Psoas muscle (tissue), 7 donors: ENCODE measurements at regions not wholly inside any gene's neighbourhood (a gene's known extent, or its start where the extent isn't known, plus 50 kb on each side); places are given as distances from the start of the nearest gene placed in this dataset.
"Not testable (repeated sequence)": the region's sequence is repeated elsewhere in the genome, so short reads cannot be mapped to it uniquely, and the experiment has no call there.

Experiments
- ATAC-seq, 4 donors: fragments of 200-7000 bp; cut with Tn5 transposase; one replicate each; pipeline ENCODE4 v1.9.1; 2020; ENCODE audit warnings: moderate library complexity in 3 of 4, mild to moderate bottlenecking in 2 of 4
- DNase-seq, 2 donors: peaks; one replicate each; pipeline ENCODE4 v3.0.0-alpha.2; 2020
- H3K27ac ChIP-seq: fragments of 200-600 bp; one replicate; pipeline ENCODE4 v1.8.0; 2022
- H3K27me3 ChIP-seq, 3 donors: fragments of 200-600 bp in 1 of 3; one replicate each; pipeline versions ENCODE4 v1.6.1 to v1.8.0; 2013 to 2022; ENCODE audit warnings: low read length in 2 of 3, mild to moderate bottlenecking in 2 of 3, moderate library complexity in 1 of 3; ENCODE audit not compliant: insufficient read depth in 3 of 3
- H3K36me3 ChIP-seq, 2 donors: fragments of 200-600 bp in 1 of 2; one replicate each; pipeline versions ENCODE4 v1.6.1 to v1.8.0; 2013 to 2022; ENCODE audit warnings: low read depth in 1 of 2, mild to moderate bottlenecking in 1 of 2, moderate library complexity in 1 of 2; ENCODE audit not compliant: insufficient read depth in 1 of 2
- H3K4me1 ChIP-seq: fragments of 200-600 bp; one replicate; pipeline ENCODE4 v1.8.0; 2022
- H3K4me3 ChIP-seq: fragments of 200-600 bp; one replicate; pipeline ENCODE4 v1.8.0; 2022; ENCODE audit warnings: mild to moderate bottlenecking
- H3K9me3 ChIP-seq: fragments of 200-600 bp; one replicate; pipeline ENCODE4 v1.8.0; 2022
- CTCF ChIP-seq: fragments of 200-600 bp; IDR thresholded peaks from one replicate; pipeline ENCODE4 v1.8.0; 2022; ENCODE audit warnings: antibody characterized with exemption
- WGBS, 3 donors: extraction: QIAGEN DNeasy Blood & Tissue Kit; methylation state at CpG; one replicate each; pipeline versions ENCODE4 v1.1.6 to v1.1.7; 2013; 5-methylcytosine and 5-hydroxymethylcytosine counted together
- intact Hi-C, 2 donors: fragments of 100-400 bp; cut with DNase I; formaldehyde crosslinking; loops; one replicate each; pipeline versions ENCODE4 v1.11.0 to v1.14.2; 2022
- donor health status: healthy with polysubstance abuse.
- donor health status: DM: no; HTN: no; CAD: no; lungs with moderate emphysema.
- donor health status: Bipolar disorder and iron deficiency.
- donor health status: healthy.
- donor health status: DM: yes; HTN: yes; CAD: no.
- donor health status: DM: no; HTN: no; CAD: no.
- donor health status: DM: yes; HTN: yes; CAD: no.

GRCh38 chr6:88513471-88513870 lies 347.3 kb upstream of the CNR1 start:
- Histone ChIP-seq H3K36me3 (no peaks in the 10 kb centered on the region), H3K4me1 (no peaks in the 10 kb centered on the region), H3K27ac (no peak overlapping the region), H3K4me3 (no peak overlapping the region), H3K9me3 (no peaks in the 10 kb centered on the region), H3K27me3 (no peaks in the 10 kb centered on the region)
- DNase-seq (no peak), ATAC-seq (no peak)
- intact Hi-C loops: no loop called here
- no peak for TF ChIP-seq CTCF

- H3K4me3 ChIP-seq: no peak overlapping the region
- DNase-seq (no peak), ATAC-seq (no peak)
- intact Hi-C loops: no loop called here
- no peaks in the 10 kb centered on the region for H3K4me1 ChIP-seq
- H3K27ac ChIP-seq: no peak overlapping the region
- no peaks in the 10 kb centered on the region for H3K36me3 ChIP-seq
- no peaks in the 10 kb centered on the region for H3K27me3 ChIP-seq
- no peak for TF ChIP-seq CTCF
- WGBS, 3 donors: 29 to 53% (median 29%) methylated on average over 1 of the region's 1 CpG
- no peaks in the 10 kb centered on the region for H3K9me3 ChIP-seq
Measured at GRCh38 chr6:88512951-88513350, 346.8 kb upstream of the CNR1 start.

GRCh38 chr6:88502391-88502790 lies 336.2 kb upstream of the CNR1 start:
- TF ChIP-seq CTCF: no peak
- no peak for ATAC-seq
- Histone ChIP-seq H3K27ac (no peak overlapping the region), H3K36me3 (no peaks in the 10 kb centered on the region), H3K4me1 (no peaks in the 10 kb centered on the region), H3K4me3 (no peak overlapping the region), H3K9me3 (no peaks in the 10 kb centered on the region), H3K27me3 (no peaks in the 10 kb centered on the region)
- intact Hi-C loops: no loop called here
- WGBS, 3 donors: 47 to 50% (median 48%) methylated on average over 3 of the region's 3 CpGs
- no peak for DNase-seq

- DNase-seq: no peak
- Histone ChIP-seq H3K27ac (no peak overlapping the region), H3K9me3 (no peaks in the 10 kb centered on the region), H3K4me3 (no peak overlapping the region), H3K27me3 (no peaks in the 10 kb centered on the region), H3K36me3 (no peaks in the 10 kb centered on the region), H3K4me1 (no peaks in the 10 kb centered on the region)
- no peak for ATAC-seq
- no peak for TF ChIP-seq CTCF
- intact Hi-C loops: no loop called here
- WGBS, 3 donors: 69 to 80% (median 72%) methylated on average over 7 of the region's 7 CpGs
Measured at GRCh38 chr6:88499845-88500699, 333.9 kb upstream of the CNR1 start.

GRCh38 chr6:88499436-88499835 lies 333.3 kb upstream of the CNR1 start:
- H3K4me3 ChIP-seq: no peak overlapping the region
- 77 to 92% (median 91%) methylated on average over 1 to 3 of the region's 3 CpGs for WGBS, 3 donors
- no peak for DNase-seq
- TF ChIP-seq CTCF: no peak
- ATAC-seq: no peak
- intact Hi-C loops: no loop called here
- H3K4me1 ChIP-seq: no peaks in the 10 kb centered on the region
- H3K27me3 ChIP-seq: no peaks in the 10 kb centered on the region
- H3K9me3 ChIP-seq: no peaks in the 10 kb centered on the region
- H3K36me3 ChIP-seq: no peaks in the 10 kb centered on the region
- H3K27ac ChIP-seq: no peak overlapping the region

GRCh38 chr6:88497403-88497802 lies 331.3 kb upstream of the CNR1 start:
- DNase-seq, intact Hi-C loops, H3K27ac ChIP-seq, H3K4me1 ChIP-seq, H3K27me3 ChIP-seq, ATAC-seq, H3K36me3 ChIP-seq, H3K4me3 ChIP-seq, H3K9me3 ChIP-seq: not testable (repeated sequence)
- 60 to 63% (median 62%) methylated on average over 8 of the region's 8 CpGs for WGBS, 3 donors
